ENCODE measurements at regions not wholly inside any gene's neighbourhood (a gene's known extent, or its start where the extent isn't known, plus 50 kb on each side); places are given as distances from the start of the nearest gene placed in this dataset.

- no peak for TF ChIP-seq POLR2A (IDR thresholded peaks at IDR 0.05; ENCODE audit: extremely low read depth, insufficient read length)
- TF ChIP-seq CTCF (IDR thresholded peaks at IDR 0.05; ENCODE audit: low read depth, low read length) = no peak
- TF ChIP-seq MYC (IDR thresholded peaks at IDR 0.05; ENCODE audit: low read depth, low read length) = no peak
- no peak for TF ChIP-seq MAX (IDR thresholded peaks at IDR 0.05; ENCODE audit: low read depth, low read length)
Measured at GRCh38 chr2:7194950-7195349, 277.7 kb downstream of the RNF144A start.

Data from NB4 (cell line).